ENCODE measurements at regions not wholly inside any gene's neighbourhood (a gene's known extent, or its start where the extent isn't known, plus 50 kb on each side); places are given as distances from the start of the nearest gene placed in this dataset.

GRCh38 chr5:174312270-174312617, 266.7 kb downstream of the NSG2 start:
- Histone ChIP-seq H3K27me3 (ENCODE audit: insufficient read depth, low read length, poor library complexity, severe bottlenecking) (no peaks in the 10 kb centered on the region), H3K9ac (ENCODE audit: low read depth, low read length, poor library complexity, severe bottlenecking) (no peak overlapping the region), H3K4me3 (ENCODE audit: low read length, poor library complexity, severe bottlenecking) (no peak overlapping the region), H3K4me1 (ENCODE audit: insufficient read depth, low read length, poor library complexity, severe bottlenecking) (no peaks in the 10 kb centered on the region), H3K79me2 (ENCODE audit: insufficient read depth, low read length) (no peaks in the 10 kb centered on the region), H4K20me1 (ENCODE audit: insufficient read depth, low read length, poor library complexity, severe bottlenecking) (no peaks in the 10 kb centered on the region), H3K9me2 (replicated peaks; ENCODE audit: low read depth, low read length) (no peaks in the 10 kb centered on the region), H3K36me3 (ENCODE audit: insufficient read depth, low read length) (no peaks in the 10 kb centered on the region), H3K9me3 (ENCODE audit: insufficient read depth, low read depth, low read length) (no peaks in the 10 kb centered on the region), H3K4me2 (ENCODE audit: low read depth, low read length, poor library complexity, severe bottlenecking) (no peak overlapping the region), H3F3A (ENCODE audit: low read depth) (no peaks in the 10 kb centered on the region), H2AFZ (ENCODE audit: low read length) (no peak overlapping the region)
- TF ChIP-seq EZH2phosphoT487 (IDR thresholded peaks at IDR 0.05; ENCODE audit: borderline replicate concordance), result no peak
- TF ChIP-seq, protein P1, sequence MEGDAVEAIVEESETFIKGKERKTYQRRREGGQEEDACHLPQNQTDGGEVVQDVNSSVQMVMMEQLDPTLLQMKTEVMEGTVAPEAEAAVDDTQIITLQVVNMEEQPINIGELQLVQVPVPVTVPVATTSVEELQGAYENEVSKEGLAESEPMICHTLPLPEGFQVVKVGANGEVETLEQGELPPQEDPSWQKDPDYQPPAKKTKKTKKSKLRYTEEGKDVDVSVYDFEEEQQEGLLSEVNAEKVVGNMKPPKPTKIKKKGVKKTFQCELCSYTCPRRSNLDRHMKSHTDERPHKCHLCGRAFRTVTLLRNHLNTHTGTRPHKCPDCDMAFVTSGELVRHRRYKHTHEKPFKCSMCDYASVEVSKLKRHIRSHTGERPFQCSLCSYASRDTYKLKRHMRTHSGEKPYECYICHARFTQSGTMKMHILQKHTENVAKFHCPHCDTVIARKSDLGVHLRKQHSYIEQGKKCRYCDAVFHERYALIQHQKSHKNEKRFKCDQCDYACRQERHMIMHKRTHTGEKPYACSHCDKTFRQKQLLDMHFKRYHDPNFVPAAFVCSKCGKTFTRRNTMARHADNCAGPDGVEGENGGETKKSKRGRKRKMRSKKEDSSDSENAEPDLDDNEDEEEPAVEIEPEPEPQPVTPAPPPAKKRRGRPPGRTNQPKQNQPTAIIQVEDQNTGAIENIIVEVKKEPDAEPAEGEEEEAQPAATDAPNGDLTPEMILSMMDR (conservative IDR thresholded peaks at IDR 0.05; ENCODE audit: low read length), result no peak

GRCh38 chr5:174312641-174313040, 267.1 kb downstream of the NSG2 start:
- Histone ChIP-seq H3F3A (ENCODE audit: low read depth) (no peaks in the 10 kb centered on the region), H3K36me3 (ENCODE audit: insufficient read depth, low read length) (no peaks in the 10 kb centered on the region), H3K4me3 (ENCODE audit: low read length, poor library complexity, severe bottlenecking) (no peak overlapping the region), H3K9me2 (replicated peaks; ENCODE audit: low read depth, low read length) (no peaks in the 10 kb centered on the region), H3K4me1 (ENCODE audit: insufficient read depth, low read length, poor library complexity, severe bottlenecking) (no peaks in the 10 kb centered on the region), H3K9me3 (ENCODE audit: insufficient read depth, low read depth, low read length) (no peaks in the 10 kb centered on the region), H3K4me2 (ENCODE audit: low read depth, low read length, poor library complexity, severe bottlenecking) (no peak overlapping the region), H4K20me1 (ENCODE audit: insufficient read depth, low read length, poor library complexity, severe bottlenecking) (no peaks in the 10 kb centered on the region), H3K79me2 (ENCODE audit: insufficient read depth, low read length) (no peaks in the 10 kb centered on the region), H3K27me3 (ENCODE audit: insufficient read depth, low read length, poor library complexity, severe bottlenecking) (no peaks in the 10 kb centered on the region), H3K9ac (ENCODE audit: low read depth, low read length, poor library complexity, severe bottlenecking) (no peak overlapping the region), H2AFZ (ENCODE audit: low read length) (no peak overlapping the region)
- TF ChIP-seq, protein P1 (conservative IDR thresholded peaks at IDR 0.05; ENCODE audit: low read length), result no peak
- no peak for TF ChIP-seq EZH2phosphoT487 (IDR thresholded peaks at IDR 0.05; ENCODE audit: borderline replicate concordance)

GRCh38 chr5:174313615-174314014, 268.1 kb downstream of the NSG2 start:
- Histone ChIP-seq H3F3A (ENCODE audit: low read depth) (no peaks in the 10 kb centered on the region), H3K36me3 (ENCODE audit: insufficient read depth, low read length) (no peaks in the 10 kb centered on the region), H3K9me3 (ENCODE audit: insufficient read depth, low read depth, low read length) (no peaks in the 10 kb centered on the region), H3K27me3 (ENCODE audit: insufficient read depth, low read length, poor library complexity, severe bottlenecking) (no peaks in the 10 kb centered on the region), H3K9ac (ENCODE audit: low read depth, low read length, poor library complexity, severe bottlenecking) (no peak overlapping the region), H3K4me2 (ENCODE audit: low read depth, low read length, poor library complexity, severe bottlenecking) (no peak overlapping the region), H3K4me1 (ENCODE audit: insufficient read depth, low read length, poor library complexity, severe bottlenecking) (no peaks in the 10 kb centered on the region), H3K79me2 (ENCODE audit: insufficient read depth, low read length) (no peaks in the 10 kb centered on the region), H4K20me1 (ENCODE audit: insufficient read depth, low read length, poor library complexity, severe bottlenecking) (no peaks in the 10 kb centered on the region), H3K9me2 (replicated peaks; ENCODE audit: low read depth, low read length) (no peaks in the 10 kb centered on the region), H2AFZ (ENCODE audit: low read length) (no peak overlapping the region), H3K4me3 (ENCODE audit: low read length, poor library complexity, severe bottlenecking) (no peak overlapping the region)
- TF ChIP-seq, protein P1 (conservative IDR thresholded peaks at IDR 0.05; ENCODE audit: low read length), result no peak
- TF ChIP-seq EZH2phosphoT487 (IDR thresholded peaks at IDR 0.05; ENCODE audit: borderline replicate concordance), result no peak

Measured in Loucy (cell line).